ENCODE measurements at regions not wholly inside any gene's neighbourhood (a gene's known extent, or its start where the extent isn't known, plus 50 kb on each side); places are given as distances from the start of the nearest gene placed in this dataset.

DNA sequence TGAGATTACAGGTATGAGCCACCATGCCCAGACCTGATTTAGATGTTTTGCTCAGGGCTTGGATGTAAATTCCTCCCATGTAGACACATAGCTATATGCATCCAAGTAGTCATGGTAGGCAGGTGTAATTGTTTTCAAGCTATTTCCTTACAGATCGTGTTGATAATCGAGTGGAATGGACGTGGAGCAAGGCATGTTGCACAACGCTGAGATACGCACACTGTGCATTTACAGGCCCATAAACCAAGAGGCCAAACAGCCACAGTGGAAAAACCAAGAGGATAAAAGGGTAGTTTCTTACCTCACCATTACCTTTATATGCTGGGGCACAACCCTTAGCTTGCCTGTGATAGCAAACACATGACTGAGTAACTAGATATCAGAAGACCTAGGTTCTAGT, 51.0 kb upstream of the ADGRF1 start:
- no peak for DNase-seq (ENCODE audit: extremely low read depth in 1 of 11, low read depth in 9 of 11, low spot score in 4 of 11)

DNA sequence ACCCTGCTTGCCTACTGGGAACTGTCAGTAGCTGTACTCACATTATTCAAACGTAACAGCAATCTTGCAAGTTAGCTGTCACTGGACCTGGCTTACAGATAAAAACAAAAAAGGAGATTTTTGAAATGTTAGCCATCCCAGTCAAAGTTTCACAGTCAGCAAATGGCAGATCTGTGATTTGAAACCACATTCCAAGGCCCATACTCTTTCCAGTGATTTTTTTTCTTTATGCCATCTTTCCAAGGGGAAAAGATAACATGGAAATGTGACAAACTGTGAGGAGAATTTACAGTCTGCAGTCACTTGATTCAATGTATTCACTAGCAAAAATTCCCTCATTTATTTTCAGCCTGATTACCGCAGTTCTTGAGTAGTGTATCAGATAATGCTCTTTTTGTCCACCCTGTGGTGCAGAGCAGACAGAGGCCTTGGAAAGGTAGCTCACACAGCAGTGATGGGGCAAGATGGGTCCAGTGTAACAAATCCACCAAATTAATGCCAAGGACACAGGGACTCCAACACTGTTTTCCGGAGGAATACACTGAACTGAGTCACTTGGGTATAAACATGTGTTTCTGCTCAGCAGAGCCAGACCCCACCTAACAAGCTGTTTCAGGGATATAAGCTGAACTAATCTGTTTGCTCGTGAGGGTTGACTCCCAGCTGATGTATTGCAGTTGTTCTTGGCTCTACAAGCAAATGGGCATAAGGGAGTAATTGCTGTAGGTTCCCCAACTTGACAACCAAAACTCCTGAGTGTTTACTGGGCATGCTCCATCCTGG, 49.9 kb upstream of the ADGRF1 start:
- no peak for DNase-seq (ENCODE audit: extremely low read depth in 1 of 11, low read depth in 9 of 11, low spot score in 4 of 11)
